ENCODE measurements at regions not wholly inside any gene's neighbourhood (a gene's known extent, or its start where the extent isn't known, plus 50 kb on each side); places are given as distances from the start of the nearest gene placed in this dataset.

DNA sequence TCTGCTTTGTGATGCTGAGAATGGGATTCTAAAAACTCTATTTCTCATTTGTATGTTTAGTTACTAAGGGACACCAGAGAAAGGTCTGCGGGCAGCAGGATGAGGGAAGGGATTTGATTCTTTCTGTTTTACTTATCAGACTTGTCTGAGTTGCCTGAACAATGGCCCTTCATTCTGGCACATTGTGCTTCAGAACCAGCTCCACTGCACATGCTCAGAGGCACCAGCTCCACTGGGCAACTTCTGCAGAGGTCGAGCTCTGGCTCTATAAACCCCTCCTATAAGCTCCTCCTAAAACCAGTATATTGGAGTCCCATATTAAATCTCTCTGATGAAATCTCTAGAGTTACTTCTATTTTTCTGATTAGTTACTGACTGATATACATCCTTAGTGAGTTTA is 453.2 kb upstream of the CDIN1 start:
- Mint-ChIP-seq H3K4me3 (no peak overlapping the region), H3K27ac (no peak overlapping the region), H3K9me3 (peaks cover 1% of the 10 kb centered on the region), H3K4me1 (ENCODE audit: low read depth) (no peaks in the 10 kb centered on the region), H3K27me3 (no peaks in the 10 kb centered on the region), H3K36me3 (ENCODE audit: low read depth) (no peaks in the 10 kb centered on the region)
- intact Hi-C loops (cut with micrococcal nuclease): no loop called here
- ATAC-seq: no peak
- no peak for DNase-seq
- ChIA-PET CTCF (no interaction called here), POLR2A (no interaction called here)
- TF ChIP-seq CTCF (IDR thresholded peaks at IDR 0.05): no peak

DNA sequence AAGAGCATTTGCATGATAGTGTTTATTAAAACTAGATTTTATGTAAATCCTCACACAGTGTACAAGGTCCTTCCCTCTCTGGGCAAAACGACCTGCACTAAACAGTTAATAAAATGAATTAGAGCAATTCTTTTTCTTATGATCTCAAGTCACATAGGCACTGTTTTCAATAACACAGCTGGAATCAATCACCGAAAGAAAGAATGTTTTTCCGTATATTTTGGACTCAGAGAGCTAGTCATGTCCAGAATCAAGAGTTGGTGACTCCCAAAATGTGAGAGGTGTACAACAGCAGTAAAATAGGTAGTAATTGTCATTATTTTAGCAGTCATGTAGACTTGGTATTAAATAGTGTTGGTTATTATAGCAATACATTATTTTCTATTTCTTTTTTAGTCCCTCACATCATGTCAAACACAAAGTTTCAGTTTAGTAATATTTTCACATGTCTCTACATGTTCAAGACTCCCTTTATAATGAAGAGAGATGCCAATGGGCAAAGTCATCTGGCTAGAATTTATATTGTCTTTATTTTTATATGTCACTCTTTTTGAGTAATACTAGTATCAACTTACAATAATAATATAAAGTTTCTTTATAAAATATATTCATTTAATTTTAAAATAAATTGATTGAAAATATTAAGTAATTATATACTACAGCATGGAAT is 448.6 kb upstream of the CDIN1 start:
- TF ChIP-seq CTCF (IDR thresholded peaks at IDR 0.05): no peak
- H3K27ac Mint-ChIP-seq: no peak overlapping the region
- ATAC-seq (no peak), DNase-seq (no peak)
- POLR2A ChIA-PET: no interaction called here
- intact Hi-C loops (cut with micrococcal nuclease): no loop called here
- no peaks in the 10 kb centered on the region for H3K27me3 Mint-ChIP-seq
- no peak overlapping the region for H3K4me3 Mint-ChIP-seq
- H3K4me1 Mint-ChIP-seq (ENCODE audit: low read depth): no peaks in the 10 kb centered on the region
- no peaks in the 10 kb centered on the region for H3K36me3 Mint-ChIP-seq (ENCODE audit: low read depth)
- CTCF ChIA-PET: no interaction called here
- peaks cover under 1% of the 10 kb centered on the region for H3K9me3 Mint-ChIP-seq

DNA sequence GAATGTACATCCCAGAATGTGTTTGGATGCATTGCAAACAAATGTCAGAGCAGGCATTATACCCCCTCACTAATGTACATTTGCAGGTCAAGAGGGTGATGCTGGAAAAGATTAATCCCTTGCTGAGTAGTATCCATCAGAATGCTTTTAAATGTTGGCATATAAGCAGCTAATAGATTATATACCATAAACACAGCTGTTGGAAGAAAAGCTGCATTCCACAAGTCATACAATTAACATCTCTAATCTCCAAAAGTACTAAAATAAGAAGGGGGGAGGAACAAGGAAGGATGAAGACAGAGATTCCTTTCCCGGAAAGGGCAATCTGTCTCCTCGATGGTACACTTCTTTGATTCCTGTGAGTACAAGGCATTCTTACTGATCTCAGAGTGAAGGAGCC is 445.7 kb upstream of the CDIN1 start:
- ATAC-seq (no peak), DNase-seq (no peak)
- ChIA-PET CTCF (no interaction called here), POLR2A (no interaction called here)
- H3K27ac Mint-ChIP-seq: no peak overlapping the region
- no peaks in the 10 kb centered on the region for H3K9me3 Mint-ChIP-seq
- no peak overlapping the region for H3K4me3 Mint-ChIP-seq
- H3K36me3 Mint-ChIP-seq (ENCODE audit: low read depth): no peaks in the 10 kb centered on the region
- no peaks in the 10 kb centered on the region for H3K4me1 Mint-ChIP-seq (ENCODE audit: low read depth)
- H3K27me3 Mint-ChIP-seq: no peaks in the 10 kb centered on the region
- no peak for TF ChIP-seq CTCF (IDR thresholded peaks at IDR 0.05)
- intact Hi-C loops (cut with micrococcal nuclease): no loop called here

DNA sequence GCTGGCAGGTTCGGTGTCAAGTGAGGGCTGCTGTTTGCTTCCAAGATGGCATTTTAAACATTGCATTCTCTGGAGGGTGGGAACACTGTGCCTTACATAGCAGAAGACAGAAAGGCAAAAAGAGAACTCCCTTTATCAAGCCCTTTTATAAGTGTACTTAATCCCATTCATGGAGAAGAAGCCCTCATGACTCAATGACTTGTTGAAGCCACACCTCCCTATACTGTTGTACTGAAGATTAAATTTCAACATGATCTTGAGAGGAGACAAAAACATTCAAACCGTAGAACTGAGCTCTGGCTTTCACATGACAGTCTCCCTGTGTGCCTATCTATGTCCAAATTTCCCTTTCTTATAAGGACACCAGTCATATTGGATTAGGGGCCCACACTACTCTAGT is 443.4 kb upstream of the CDIN1 start:
- intact Hi-C loops (cut with micrococcal nuclease): no loop called here
- ATAC-seq (no peak), DNase-seq (no peak)
- Mint-ChIP-seq H3K36me3 (ENCODE audit: low read depth) (no peaks in the 10 kb centered on the region), H3K27ac (no peak overlapping the region), H3K4me3 (no peak overlapping the region), H3K27me3 (no peaks in the 10 kb centered on the region), H3K9me3 (peaks cover 3% of the 10 kb centered on the region), H3K4me1 (ENCODE audit: low read depth) (no peaks in the 10 kb centered on the region)
- ChIA-PET CTCF (no interaction called here), POLR2A (no interaction called here)
- TF ChIP-seq CTCF (IDR thresholded peaks at IDR 0.05): no peak

- no peak for TF ChIP-seq CTCF (IDR thresholded peaks at IDR 0.05)
- H3K27ac Mint-ChIP-seq: no peak overlapping the region
- H3K4me3 Mint-ChIP-seq: no peak overlapping the region
- intact Hi-C loops (cut with micrococcal nuclease): no loop called here
- H3K36me3 Mint-ChIP-seq (ENCODE audit: low read depth): no peaks in the 10 kb centered on the region
- H3K9me3 Mint-ChIP-seq: peaks cover 8% of the 10 kb centered on the region
- H3K4me1 Mint-ChIP-seq (ENCODE audit: low read depth): no peaks in the 10 kb centered on the region
- H3K27me3 Mint-ChIP-seq: no peaks in the 10 kb centered on the region
- DNase-seq (no peak), ATAC-seq (no peak)
- ChIA-PET POLR2A (no interaction called here), CTCF (no interaction called here)
Observed at GRCh38 chr15:36152936-36153335, 426.5 kb upstream of the CDIN1 start.
